ENCODE measurements at regions not wholly inside any gene's neighbourhood (a gene's known extent, or its start where the extent isn't known, plus 50 kb on each side); places are given as distances from the start of the nearest gene placed in this dataset.

GRCh38 chr16:86670750-86671234 is 92.4 kb downstream of the FOXL1 start:
- no peak overlapping the region for H3K27ac ChIP-seq (ENCODE audit: insufficient read depth, low read depth, low read length, poor library complexity, severe bottlenecking)
- WGBS, 2 experiments: 91 to 95% methylated on average over 11 of the region's 11 CpGs

GRCh38 chr16:86671486-86672178 is 93.3 kb downstream of the FOXL1 start:
- no peaks in the 10 kb centered on the region for H3K36me3 ChIP-seq (ENCODE audit: control insufficient read depth, insufficient read depth, low read length)
- no peak overlapping the region for H3K27ac ChIP-seq (ENCODE audit: insufficient read depth, low read depth, low read length, poor library complexity, severe bottlenecking)
- H3K9me3 ChIP-seq (ENCODE audit: control insufficient read depth, low read length): no peaks in the 10 kb centered on the region
- H3K4me1 ChIP-seq (ENCODE audit: control insufficient read depth, insufficient read depth, low read length): peaks cover 20% of the 10 kb centered on the region
- no peak overlapping the region for H3K4me3 ChIP-seq (ENCODE audit: insufficient read depth, low read depth, low read length)
- 78 to 82% methylated on average over 15 of the region's 15 CpGs for WGBS, 2 experiments
- no peaks in the 10 kb centered on the region for H3K27me3 ChIP-seq (ENCODE audit: control insufficient read depth, insufficient read depth, low read length, poor library complexity, severe bottlenecking)

More at GRCh38 chr16:86670750-86671234, 92.4 kb downstream of the FOXL1 start:
- peaks cover 20% of the 10 kb centered on the region for H3K4me1 ChIP-seq (ENCODE audit: control insufficient read depth, insufficient read depth, low read length)
- H3K4me3 ChIP-seq (ENCODE audit: insufficient read depth, low read depth, low read length): no peak overlapping the region
- H3K36me3 ChIP-seq (ENCODE audit: control insufficient read depth, insufficient read depth, low read length): no peaks in the 10 kb centered on the region
- no peaks in the 10 kb centered on the region for H3K27me3 ChIP-seq (ENCODE audit: control insufficient read depth, insufficient read depth, low read length, poor library complexity, severe bottlenecking)
- no peaks in the 10 kb centered on the region for H3K9me3 ChIP-seq (ENCODE audit: control insufficient read depth, low read length)

- Histone ChIP-seq H3K27me3 (ENCODE audit: control insufficient read depth, insufficient read depth, low read length, poor library complexity, severe bottlenecking) (no peaks in the 10 kb centered on the region), H3K27ac (ENCODE audit: insufficient read depth, low read depth, low read length, poor library complexity, severe bottlenecking) (no peak overlapping the region), H3K36me3 (ENCODE audit: control insufficient read depth, insufficient read depth, low read length) (no peaks in the 10 kb centered on the region), H3K9me3 (ENCODE audit: control insufficient read depth, low read length) (no peaks in the 10 kb centered on the region), H3K4me1 (ENCODE audit: control insufficient read depth, insufficient read depth, low read length) (peaks cover 20% of the 10 kb centered on the region), H3K4me3 (ENCODE audit: insufficient read depth, low read depth, low read length) (no peak overlapping the region)
- 62 to 67% methylated on average over 17 of the region's 17 CpGs for WGBS, 2 experiments
Observed at GRCh38 chr16:86672179-86672863, 94.0 kb downstream of the FOXL1 start.

- H3K4me3 ChIP-seq (ENCODE audit: insufficient read depth, low read depth, low read length): no peak overlapping the region
- H3K4me1 ChIP-seq (ENCODE audit: control insufficient read depth, insufficient read depth, low read length): peaks cover 20% of the 10 kb centered on the region
- no peaks in the 10 kb centered on the region for H3K36me3 ChIP-seq (ENCODE audit: control insufficient read depth, insufficient read depth, low read length)
- H3K27me3 ChIP-seq (ENCODE audit: control insufficient read depth, insufficient read depth, low read length, poor library complexity, severe bottlenecking): no peaks in the 10 kb centered on the region
- WGBS, 2 experiments: 91 to 92% methylated on average over 4 of the region's 4 CpGs
- no peaks in the 10 kb centered on the region for H3K9me3 ChIP-seq (ENCODE audit: control insufficient read depth, low read length)
- no peak overlapping the region for H3K27ac ChIP-seq (ENCODE audit: insufficient read depth, low read depth, low read length, poor library complexity, severe bottlenecking)
Observed at GRCh38 chr16:86673090-86673955, 95.0 kb downstream of the FOXL1 start.

- no peak overlapping the region for H3K27ac ChIP-seq (ENCODE audit: insufficient read depth, low read depth, low read length, poor library complexity, severe bottlenecking)
- no peaks in the 10 kb centered on the region for H3K27me3 ChIP-seq (ENCODE audit: control insufficient read depth, insufficient read depth, low read length, poor library complexity, severe bottlenecking)
- peaks cover 20% of the 10 kb centered on the region for H3K4me1 ChIP-seq (ENCODE audit: control insufficient read depth, insufficient read depth, low read length)
- no peaks in the 10 kb centered on the region for H3K9me3 ChIP-seq (ENCODE audit: control insufficient read depth, low read length)
- no peaks in the 10 kb centered on the region for H3K36me3 ChIP-seq (ENCODE audit: control insufficient read depth, insufficient read depth, low read length)
- 73 to 75% methylated on average over 3 of the region's 3 CpGs for WGBS, 2 experiments
- no peak overlapping the region for H3K4me3 ChIP-seq (ENCODE audit: insufficient read depth, low read depth, low read length)
Observed at GRCh38 chr16:86673956-86674453, 95.7 kb downstream of the FOXL1 start.

GRCh38 chr16:86676254-86676670 is 97.9 kb downstream of the FOXL1 start:
- Histone ChIP-seq H3K27me3 (ENCODE audit: control insufficient read depth, insufficient read depth, low read length, poor library complexity, severe bottlenecking) (no peaks in the 10 kb centered on the region), H3K9me3 (ENCODE audit: control insufficient read depth, low read length) (no peaks in the 10 kb centered on the region), H3K4me1 (ENCODE audit: control insufficient read depth, insufficient read depth, low read length) (peaks cover 5% of the 10 kb centered on the region), H3K27ac (ENCODE audit: insufficient read depth, low read depth, low read length, poor library complexity, severe bottlenecking) (no peak overlapping the region), H3K4me3 (ENCODE audit: insufficient read depth, low read depth, low read length) (no peak overlapping the region), H3K36me3 (ENCODE audit: control insufficient read depth, insufficient read depth, low read length) (no peaks in the 10 kb centered on the region)
- WGBS, 2 experiments: 89 to 90% methylated on average over 4 of the region's 4 CpGs

GRCh38 chr16:86679490-86679889 is 101.1 kb downstream of the FOXL1 start:
- H3K4me3 ChIP-seq (ENCODE audit: insufficient read depth, low read depth, low read length): no peak overlapping the region
- H3K4me1 ChIP-seq (ENCODE audit: control insufficient read depth, insufficient read depth, low read length): no peaks in the 10 kb centered on the region
- H3K27me3 ChIP-seq (ENCODE audit: control insufficient read depth, insufficient read depth, low read length, poor library complexity, severe bottlenecking): no peaks in the 10 kb centered on the region
- H3K9me3 ChIP-seq (ENCODE audit: control insufficient read depth, low read length): no peaks in the 10 kb centered on the region
- H3K27ac ChIP-seq (ENCODE audit: insufficient read depth, low read depth, low read length, poor library complexity, severe bottlenecking): no peak overlapping the region
- H3K36me3 ChIP-seq (ENCODE audit: control insufficient read depth, insufficient read depth, low read length): no peaks in the 10 kb centered on the region
- whole genome bisulfite sequencing, 2 experiments: 84 to 95% methylated on average over 2 of the region's 2 CpGs

- Histone ChIP-seq H3K4me3 (ENCODE audit: insufficient read depth, low read depth, low read length) (no peak overlapping the region), H3K27ac (ENCODE audit: insufficient read depth, low read depth, low read length, poor library complexity, severe bottlenecking) (no peak overlapping the region), H3K4me1 (ENCODE audit: control insufficient read depth, insufficient read depth, low read length) (no peaks in the 10 kb centered on the region), H3K36me3 (ENCODE audit: control insufficient read depth, insufficient read depth, low read length) (no peaks in the 10 kb centered on the region), H3K9me3 (ENCODE audit: control insufficient read depth, low read length) (no peaks in the 10 kb centered on the region), H3K27me3 (ENCODE audit: control insufficient read depth, insufficient read depth, low read length, poor library complexity, severe bottlenecking) (no peaks in the 10 kb centered on the region)
- WGBS, 2 experiments: 79% methylated on average over 4 of the region's 5 CpGs
Observed at GRCh38 chr16:86680162-86680561, 101.8 kb downstream of the FOXL1 start.

GRCh38 chr16:86680661-86681030 is 102.3 kb downstream of the FOXL1 start:
- Histone ChIP-seq H3K27ac (ENCODE audit: insufficient read depth, low read depth, low read length, poor library complexity, severe bottlenecking) (no peak overlapping the region), H3K4me3 (ENCODE audit: insufficient read depth, low read depth, low read length) (no peak overlapping the region), H3K27me3 (ENCODE audit: control insufficient read depth, insufficient read depth, low read length, poor library complexity, severe bottlenecking) (no peaks in the 10 kb centered on the region), H3K9me3 (ENCODE audit: control insufficient read depth, low read length) (no peaks in the 10 kb centered on the region), H3K4me1 (ENCODE audit: control insufficient read depth, insufficient read depth, low read length) (no peaks in the 10 kb centered on the region), H3K36me3 (ENCODE audit: control insufficient read depth, insufficient read depth, low read length) (no peaks in the 10 kb centered on the region)
- 82 to 90% methylated on average over 8 of the region's 8 CpGs for WGBS, 2 experiments
